Right ventricle myocardium inferior (tissue), 1 donor: ENCODE measurements at regions not wholly inside any gene's neighbourhood (a gene's known extent, or its start where the extent isn't known, plus 50 kb on each side); places are given as distances from the start of the nearest gene placed in this dataset.

ENCODE experiments used
- ATAC-seq: fragments of 200-7000 bp; cut with Tn5 transposase; one replicate; pipeline ENCODE4 v1.9.1; 2020; ENCODE audit warnings: mild to moderate bottlenecking, moderate library complexity
- DNase-seq: peaks from one replicate; pipeline ENCODE4 v3.0.0; 2021; ENCODE audit errors: missing footprints
- intact Hi-C: fragments of 100-400 bp; cut with DNase I; formaldehyde crosslinking; loops from one replicate; pipeline ENCODE4 v1.11.0; 2022
- donor health status: DM: no; HTN: yes; CAD: no; lungs with severe emphysema.

DNA sequence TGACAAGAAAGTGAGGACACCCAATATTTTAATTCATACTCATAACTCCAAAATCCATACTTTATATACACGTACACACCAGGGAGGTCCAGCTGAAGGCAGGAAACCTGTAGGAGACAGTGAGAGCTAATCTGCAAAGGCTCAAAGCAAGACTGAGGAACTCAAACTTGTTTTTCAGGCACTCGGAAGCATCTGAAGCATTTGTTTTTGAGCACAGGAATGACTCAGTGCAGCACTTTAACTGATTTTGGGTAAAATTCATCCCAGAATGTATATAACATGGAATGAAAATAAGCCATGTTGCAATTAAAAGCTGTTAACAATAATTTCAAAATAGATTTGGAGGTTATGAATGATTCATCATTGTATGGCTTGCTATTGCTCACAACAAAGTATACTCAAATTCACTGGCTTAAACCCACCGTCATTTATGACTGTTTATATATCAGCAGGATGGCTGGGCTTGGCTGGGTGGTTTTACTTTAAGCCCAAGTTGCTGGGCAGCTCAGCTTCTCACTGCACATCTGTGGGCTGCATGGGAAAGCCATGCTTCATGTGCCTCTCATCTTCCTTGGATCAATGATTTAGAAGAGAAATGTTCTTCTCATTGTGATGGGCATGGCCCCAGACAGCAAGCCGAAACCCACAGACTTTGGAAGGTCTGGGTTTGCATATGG lies 177.0 kb downstream of the RFC3 start:
- intact Hi-C loops: no loop called here
- ATAC-seq: no peak
- DNase-seq: no peak

DNA sequence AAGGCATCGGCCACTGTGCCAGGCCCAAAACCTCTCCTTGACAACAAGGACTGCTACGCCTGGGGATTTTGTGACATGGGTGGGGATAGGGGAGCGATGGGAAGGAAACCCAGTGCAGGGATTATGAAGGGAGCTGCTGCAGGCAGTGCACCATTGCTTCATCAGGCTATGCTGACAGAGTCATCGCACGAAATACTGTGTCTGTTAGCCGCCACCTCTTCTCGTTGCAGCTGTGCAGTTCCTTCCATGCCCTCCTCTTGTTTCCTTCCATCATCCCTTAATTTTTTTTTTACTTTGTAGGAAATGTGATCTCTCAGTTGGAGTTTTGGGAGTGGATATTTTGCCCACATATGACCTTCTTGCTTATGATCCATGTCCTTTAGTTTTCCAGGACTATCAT lies 178.7 kb downstream of the RFC3 start:
- intact Hi-C loops: no loop called here
- DNase-seq (no peak), ATAC-seq (no peak)

- ATAC-seq: no peak
- intact Hi-C loops: no loop called here
- no peak for DNase-seq
These were observed 179.6 kb downstream of the RFC3 start for GRCh38 chr13:33997574-33997973.

DNA sequence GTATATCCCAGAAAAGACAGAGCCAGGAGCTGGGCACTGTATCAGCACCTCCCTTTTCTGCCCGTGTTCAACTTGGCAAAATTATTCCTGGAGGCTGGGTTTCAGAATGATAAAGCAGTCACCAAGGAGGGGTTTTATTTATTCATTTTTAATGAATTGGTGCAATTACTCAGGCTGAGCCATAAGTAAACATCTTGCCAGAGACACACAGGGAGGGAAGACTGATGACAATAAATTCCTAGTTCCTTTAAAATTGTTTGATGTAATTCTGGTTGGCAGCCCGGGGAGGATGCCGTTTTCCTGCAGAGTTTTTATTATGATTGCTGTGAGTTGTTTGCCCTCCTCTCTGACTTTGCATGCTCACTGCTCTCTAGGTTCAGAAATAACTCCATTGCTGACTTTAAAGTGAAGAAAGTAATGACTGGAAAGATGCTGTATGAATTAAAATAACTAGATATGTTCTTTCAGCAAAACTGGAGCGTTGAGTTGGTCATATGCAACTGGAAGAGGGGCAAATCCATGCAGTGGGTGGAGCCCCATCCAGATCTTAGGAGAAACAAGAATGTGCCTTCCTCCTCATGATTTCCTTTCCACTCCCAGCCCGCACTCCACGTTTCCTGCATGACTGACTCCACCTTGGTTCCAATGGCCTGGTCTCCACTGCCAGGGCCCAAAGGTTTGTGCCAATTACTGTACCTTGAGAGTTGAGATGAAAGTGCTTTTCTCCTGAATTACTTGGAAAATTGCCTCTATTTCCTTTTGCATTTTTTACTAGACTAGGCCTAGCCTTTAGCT lies 182.1 kb downstream of the RFC3 start:
- ATAC-seq (no peak), DNase-seq (no peak)
- intact Hi-C loops: no loop called here

GRCh38 chr13:34000955-34001354 lies 183.0 kb downstream of the RFC3 start:
- intact Hi-C loops: no loop called here
- no peak for DNase-seq
- ATAC-seq: no peak

DNA sequence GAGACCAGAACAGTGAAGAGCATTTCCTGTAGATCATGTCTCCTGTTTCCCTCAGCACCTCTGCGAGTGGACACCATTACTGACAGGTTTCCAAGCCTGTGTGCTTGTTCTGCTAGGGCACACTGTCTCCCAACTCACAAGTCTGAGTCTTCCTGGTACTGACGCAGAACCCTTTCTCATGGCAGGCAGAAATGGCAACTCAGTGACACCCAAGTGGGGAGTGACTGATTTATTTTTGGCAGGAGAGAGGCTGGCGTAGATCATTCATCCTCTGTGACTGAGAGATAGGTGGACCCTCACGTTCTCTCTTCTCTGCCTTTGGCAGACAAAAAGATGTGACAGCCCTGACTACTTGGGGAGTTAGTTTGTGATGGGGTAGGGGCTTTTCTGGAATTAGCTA lies 183.4 kb downstream of the RFC3 start:
- ATAC-seq (peak; percentile 78), DNase-seq (no peak)
- intact Hi-C loops: no loop called here

DNA sequence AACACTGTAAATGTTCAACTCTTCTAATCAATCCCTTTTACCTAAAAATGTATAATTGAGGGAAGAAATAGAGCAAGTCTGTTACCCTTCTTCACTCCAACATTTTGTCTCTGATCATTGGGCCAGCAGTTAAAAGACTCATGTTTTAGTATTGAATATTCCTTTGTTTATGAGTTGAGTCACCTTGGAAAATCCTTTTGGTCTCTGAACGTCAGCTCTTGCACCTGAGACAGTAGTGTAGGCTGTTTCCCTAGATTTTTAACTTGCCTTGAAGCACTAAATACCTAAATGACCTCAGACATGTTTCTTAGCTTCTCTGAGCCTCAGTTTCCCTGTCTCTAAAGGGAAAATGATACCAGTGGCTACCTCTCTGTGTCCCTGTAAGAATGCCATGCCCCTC lies 184.2 kb downstream of the RFC3 start:
- DNase-seq: no peak
- intact Hi-C loops: no loop called here
- no peak for ATAC-seq

DNA sequence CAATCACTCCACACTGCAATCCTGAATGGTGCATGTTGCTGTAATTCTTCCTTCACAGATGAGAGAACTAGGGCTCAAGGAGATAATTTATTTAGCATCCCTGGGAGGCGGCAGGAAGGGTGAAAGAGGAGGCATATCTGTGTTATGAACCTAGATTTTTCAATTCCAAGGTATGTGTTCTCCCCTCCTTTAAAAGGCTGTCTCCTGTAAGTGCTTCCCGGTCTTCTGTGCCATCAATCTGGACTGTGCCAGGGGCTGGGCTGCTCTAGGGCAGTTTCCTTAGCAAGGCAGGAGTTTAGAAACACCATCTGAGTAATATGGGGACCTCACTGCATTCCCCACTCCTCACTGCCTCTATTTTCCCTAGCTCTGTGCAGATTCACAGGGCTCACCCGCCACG lies 185.0 kb downstream of the RFC3 start:
- intact Hi-C loops: no loop called here
- DNase-seq: no peak
- ATAC-seq: no peak

DNA sequence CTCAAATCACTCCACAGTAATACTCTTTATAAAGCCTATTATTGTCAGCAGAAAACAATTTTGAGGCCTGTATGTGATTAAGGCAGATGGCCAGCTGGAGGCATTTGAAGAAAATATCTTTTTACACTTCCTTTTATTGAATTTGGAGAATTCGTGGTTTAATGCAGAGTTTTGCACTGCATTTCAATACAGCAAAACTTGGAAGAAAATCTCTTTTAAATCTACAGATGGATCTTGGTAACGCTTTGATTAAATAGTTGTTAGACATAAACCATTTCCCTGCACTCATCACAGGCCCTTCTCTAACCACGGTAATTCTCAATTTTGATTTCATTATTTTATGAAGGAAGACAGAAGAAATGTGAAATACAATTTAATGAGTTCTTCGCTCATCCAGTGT lies 185.7 kb downstream of the RFC3 start:
- intact Hi-C loops: no loop called here
- ATAC-seq (no peak), DNase-seq (no peak)

GRCh38 chr13:34004676-34005075 lies 186.7 kb downstream of the RFC3 start:
- intact Hi-C loops: no loop called here
- no peak for ATAC-seq
- DNase-seq: no peak

DNA sequence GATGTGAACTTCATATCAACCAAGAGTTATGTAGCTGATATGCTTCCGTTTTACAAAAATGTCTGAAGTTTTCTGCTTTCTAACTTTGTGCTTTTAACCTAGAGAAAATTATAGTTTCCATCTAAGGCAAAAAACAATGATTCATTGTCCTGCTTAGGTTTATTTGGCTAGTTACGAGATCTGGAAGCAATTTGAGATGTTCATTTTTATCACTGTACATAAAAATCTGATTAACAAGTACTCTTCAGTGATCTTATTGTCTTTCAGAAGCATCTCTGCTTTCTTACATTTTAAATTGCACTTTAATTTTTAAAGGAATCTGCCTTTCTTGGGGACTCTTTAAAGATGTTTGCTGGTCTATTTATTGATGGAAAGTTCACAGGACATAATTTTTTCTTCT lies 188.1 kb downstream of the RFC3 start:
- intact Hi-C loops: no loop called here
- DNase-seq (no peak), ATAC-seq (no peak)

DNA sequence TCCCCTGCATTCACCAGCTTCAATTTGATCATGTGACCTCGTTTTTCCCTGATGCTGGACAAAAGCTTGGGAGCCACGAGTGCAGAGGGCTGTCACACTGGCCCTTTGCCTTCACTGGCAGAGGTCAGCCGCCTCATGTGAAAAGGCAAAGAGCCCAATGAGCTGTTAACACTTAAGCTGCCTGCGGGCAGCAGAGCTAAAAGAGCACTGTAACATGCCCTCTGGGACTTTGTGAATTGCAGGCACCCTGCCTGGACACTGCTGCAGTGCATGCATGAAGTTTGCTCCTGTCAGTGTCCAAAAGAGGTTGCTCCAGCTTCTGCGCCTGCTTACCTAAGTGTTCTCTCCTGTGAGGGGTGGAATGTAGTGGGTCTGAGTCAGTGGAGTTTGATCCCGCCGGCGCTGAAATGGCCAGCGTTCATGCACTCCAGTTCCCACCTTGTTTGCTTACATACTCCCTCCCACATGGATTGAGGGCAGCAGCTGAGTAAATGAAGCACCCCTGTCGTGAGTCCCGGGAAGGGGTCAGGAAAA lies 193.7 kb downstream of the RFC3 start:
- DNase-seq: peak; percentile 59
- ATAC-seq: no peak

DNA sequence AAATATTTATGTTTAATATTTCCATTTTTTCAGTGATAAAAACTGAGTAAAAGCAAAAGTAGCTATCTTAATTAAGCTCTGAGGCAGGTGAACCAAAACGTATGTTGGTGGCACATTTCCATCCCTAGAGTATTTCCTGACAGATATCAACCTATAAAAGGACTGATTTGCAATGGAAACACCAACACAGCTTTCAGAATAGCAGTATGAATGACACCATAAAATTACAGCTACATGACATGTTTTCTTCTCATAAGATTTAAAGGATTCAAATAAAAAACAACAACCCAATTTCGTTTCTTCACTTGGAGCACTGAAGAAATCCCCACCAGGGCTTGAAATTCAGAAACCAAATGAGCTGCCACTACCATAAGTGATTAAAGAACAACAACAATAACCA lies 194.4 kb downstream of the RFC3 start:
- DNase-seq (no peak), ATAC-seq (no peak)
- intact Hi-C loops: no loop called here

More for the DNA sequence above, 193.7 kb downstream of the RFC3 start:
- intact Hi-C loops: no loop called here

DNA sequence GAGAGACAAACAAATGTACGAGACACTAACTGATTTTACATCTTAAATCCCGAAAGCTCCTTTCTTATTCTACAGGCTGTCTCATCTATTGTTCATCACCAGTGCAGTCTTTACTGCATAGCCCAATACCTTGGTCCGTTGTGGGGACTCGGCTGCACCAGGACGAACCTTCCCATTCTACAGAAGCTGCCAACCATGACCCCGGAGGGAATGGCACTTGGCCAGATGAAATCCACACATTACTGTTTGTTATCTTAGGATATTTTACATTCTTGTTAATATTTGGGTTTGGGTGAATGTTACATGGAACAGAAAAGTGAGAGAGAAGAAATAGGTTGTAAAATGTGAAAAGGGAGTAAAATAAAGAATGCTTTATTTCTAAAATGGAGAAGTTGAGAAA lies 195.1 kb downstream of the RFC3 start:
- ATAC-seq: no peak
- intact Hi-C loops: no loop called here
- no peak for DNase-seq

GRCh38 chr13:34017231-34017630 lies 199.3 kb downstream of the RFC3 start:
- no peak for DNase-seq
- no peak for ATAC-seq
- intact Hi-C loops: no loop called here

GRCh38 chr13:34019870-34020269 lies 201.9 kb downstream of the RFC3 start:
- intact Hi-C loops: no loop called here
- ATAC-seq (no peak), DNase-seq (no peak)

GRCh38 chr13:34020388-34020787 lies 202.4 kb downstream of the RFC3 start:
- no peak for ATAC-seq
- no peak for DNase-seq
- intact Hi-C loops: no loop called here

- DNase-seq (no peak), ATAC-seq (no peak)
- intact Hi-C loops: no loop called here
These were observed 203.7 kb downstream of the RFC3 start for GRCh38 chr13:34021619-34022018.

DNA sequence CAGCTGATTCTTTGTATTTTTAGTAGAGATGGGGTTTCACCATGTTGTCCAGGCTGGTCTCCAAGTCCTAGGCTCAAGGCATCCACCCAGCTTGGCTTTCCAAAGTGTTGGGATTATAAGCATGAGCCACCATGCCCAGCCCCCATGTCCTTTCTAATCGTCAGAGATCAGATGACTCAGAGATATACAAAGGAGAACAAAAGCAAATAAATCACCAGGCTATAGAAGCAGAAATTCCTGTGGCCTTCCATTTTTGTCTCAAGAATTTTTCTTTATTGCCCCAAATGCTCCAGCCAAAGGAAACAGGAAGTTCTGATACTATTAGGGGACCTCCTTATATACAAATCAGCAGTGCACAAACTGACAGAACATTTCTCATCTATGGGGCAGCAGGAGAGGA lies 207.8 kb downstream of the RFC3 start:
- no peak for DNase-seq
- intact Hi-C loops: no loop called here
- no peak for ATAC-seq

DNA sequence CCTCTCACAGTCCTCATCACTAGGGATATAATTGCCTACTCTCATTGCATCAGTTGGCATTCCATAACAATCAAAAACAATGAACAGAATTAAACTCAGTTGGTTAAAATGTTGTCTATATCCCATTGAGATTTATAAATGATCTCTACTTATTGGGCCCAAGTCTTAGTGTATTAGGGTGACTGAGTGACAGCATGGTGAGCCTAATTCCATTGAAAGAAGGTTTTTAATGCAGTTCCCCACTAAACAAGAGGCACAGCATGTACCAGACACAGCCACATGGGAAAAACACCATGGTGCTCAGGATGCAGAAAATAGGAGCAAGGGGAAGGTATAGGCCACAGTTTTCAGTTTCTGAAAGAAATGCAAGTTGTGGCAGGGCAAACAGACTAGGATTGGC lies 208.4 kb downstream of the RFC3 start:
- DNase-seq: no peak
- no peak for ATAC-seq
- intact Hi-C loops: no loop called here
